ENCODE measurements at regions not wholly inside any gene's neighbourhood (a gene's known extent, or its start where the extent isn't known, plus 50 kb on each side); places are given as distances from the start of the nearest gene placed in this dataset.

DNA sequence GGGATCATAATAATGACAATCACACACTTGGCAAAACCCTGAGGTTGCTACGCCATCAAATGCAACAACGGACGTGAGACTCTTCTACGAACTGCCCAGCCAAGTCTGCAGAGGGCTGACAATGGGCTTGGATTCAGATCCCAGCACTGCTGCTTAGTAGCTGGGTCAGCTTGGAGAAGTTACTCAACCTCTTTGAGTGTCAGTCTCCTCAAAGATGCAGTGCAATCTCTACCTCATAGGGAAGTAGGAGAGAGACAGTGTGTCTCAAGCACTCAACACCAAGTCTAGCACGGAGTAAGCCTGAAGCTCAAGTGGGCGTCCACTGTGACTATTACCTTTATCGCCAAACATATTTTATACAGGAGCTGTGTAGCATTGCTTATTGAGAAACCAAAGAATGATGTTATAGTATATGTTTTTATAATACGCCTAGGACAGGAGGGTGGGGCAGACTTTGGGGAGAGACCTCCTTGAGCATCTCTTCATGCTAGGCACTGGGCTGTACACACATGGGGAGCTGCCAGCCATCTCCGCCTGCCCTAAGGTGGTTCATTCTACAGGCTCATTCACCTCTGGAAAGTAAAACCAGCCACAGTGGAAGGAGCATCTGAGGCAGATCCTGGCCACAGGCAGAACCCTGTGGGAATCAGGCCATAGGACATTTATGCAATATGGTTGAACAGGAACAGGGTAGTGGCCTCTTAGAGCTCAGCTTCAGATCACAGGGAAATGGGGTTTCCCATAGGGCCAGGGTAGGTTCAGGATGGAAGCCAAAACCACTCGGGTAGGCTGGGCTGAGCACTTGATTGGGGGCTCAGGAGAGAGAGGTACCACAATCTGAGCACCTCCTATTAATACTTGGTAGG, 160.2 kb downstream of the MRPL14 start:
- no peak for DNase-seq (ENCODE audit: low read depth)

DNA sequence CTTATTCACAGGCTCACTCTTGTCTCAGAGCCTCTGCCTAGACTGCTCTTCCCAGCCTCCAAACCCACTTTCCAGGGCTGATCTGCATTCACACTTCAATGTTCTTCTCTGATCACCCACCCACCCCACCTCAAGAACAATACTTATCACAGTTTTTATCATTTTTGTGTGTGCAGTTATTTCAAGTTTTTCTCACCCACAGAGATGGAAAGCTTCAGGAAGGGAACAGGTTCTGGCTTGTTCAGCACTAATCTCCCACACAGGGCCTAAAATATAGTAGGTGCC, 160.9 kb downstream of the MRPL14 start:
- DNase-seq (ENCODE audit: low read depth) = no peak

DNA sequence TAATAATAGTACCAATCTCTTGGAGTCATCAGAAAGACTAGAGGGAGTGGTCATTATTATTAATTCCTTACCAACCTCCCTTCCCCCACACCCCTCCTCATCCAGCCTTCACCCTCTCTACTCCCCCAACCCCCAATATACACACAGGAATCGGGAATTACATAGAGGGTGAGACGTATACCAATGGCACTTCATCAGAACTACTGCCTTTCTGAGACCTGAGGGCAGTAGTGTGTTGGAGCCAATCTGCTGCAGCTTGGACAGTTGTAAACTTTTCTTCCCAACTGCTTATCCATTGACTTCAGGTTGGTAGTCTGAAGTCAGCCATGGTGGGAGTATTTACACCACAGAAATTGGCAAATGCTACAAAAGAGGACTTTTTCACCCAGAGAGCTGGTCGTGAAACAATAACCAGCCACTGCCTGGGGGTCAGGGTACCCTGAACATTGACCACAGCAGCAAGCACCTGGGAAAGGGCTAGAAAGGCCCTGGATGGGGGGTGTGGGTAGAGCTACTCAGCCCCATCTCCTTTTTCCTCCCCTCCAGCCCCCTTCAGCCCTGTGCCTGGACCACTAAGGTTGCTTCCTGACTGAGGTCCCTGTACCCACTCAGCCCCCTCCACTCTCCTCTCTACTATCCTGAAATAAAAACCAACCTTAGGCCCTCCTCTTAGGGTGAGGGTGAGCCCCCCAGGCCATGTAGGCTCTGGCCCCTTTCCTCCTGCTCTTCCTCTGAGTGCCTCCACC, 161.5 kb downstream of the MRPL14 start:
- no peak for DNase-seq (ENCODE audit: low read depth)

DNA sequence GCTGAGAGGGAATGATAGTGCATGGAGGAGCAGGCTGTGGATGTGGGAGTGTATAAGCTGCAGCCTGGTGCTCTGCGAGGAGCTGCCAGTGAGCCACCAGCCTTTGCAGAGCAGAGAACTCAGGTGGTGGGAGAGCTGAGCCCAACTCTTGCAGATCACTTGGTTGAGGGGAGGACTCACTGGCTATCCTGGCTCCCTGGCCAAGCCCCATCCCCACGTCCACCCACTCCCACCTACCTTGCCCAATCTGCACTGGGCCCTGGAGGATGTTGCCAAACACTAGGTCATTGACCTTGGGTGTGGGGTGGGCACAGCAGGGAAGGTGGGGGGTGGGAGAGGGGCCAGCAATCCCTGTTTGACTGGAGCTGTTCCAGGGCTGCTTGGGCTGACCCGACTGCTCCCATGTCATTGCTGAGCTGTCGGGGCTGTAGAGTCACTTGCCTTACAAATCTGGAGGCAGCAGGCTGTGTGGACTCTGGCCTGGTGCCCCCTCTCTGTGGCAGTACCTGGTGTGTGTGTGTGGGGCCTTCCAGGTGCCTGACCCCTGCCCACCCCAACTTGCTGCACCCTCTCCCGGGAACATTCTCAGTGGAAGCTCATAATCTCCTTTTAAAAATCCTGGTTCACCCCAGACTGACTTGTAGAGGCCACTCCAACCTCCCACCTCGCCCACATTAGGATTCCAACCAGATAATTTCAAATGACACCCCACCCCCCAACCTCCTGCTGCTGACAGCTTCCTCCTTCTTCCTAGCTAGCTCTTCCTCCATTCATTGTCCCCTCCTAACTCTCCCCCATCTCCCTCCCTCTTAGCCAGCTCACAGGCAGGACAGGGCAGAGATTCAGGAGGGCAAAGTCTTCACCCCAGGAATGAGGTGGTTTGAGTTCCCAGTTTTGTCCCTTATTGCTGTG, 162.3 kb downstream of the MRPL14 start:
- no peak for DNase-seq (ENCODE audit: low read depth)

DNA sequence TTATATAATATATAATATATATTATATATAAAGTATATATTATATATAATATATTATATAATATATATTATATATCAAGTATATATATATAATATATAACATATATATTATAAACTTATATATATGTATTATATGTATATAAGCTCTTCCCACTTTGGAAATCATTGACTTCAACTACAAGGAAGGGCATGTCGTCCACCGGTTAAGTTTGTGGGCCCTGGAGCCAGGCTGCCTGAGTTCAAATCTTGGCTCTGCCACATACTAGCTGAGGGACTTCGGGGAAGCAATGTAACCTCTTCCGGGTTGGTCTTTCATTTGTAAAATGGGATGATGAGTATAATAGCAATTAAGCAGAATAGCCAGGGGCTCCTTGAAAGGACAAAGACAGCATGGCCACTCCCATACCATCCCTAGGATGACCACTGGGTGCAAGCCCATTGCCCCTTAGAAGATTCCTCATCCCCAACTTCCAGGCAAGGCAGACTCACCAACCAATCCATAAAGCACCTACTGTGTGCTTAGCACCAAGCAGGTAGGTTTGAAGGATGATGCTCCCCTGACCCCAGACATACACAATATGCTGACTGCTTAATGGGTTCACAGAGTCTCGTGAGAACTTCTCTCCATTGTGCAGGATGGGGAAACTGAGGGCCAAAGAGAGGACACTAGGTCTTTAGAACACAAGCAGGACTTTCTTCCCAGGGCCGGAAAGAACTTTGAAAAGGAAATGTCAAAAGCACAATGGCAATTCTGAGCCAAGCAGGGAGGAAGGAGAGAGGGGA, 163.2 kb downstream of the MRPL14 start:
- no peak for DNase-seq (ENCODE audit: low read depth)

DNA sequence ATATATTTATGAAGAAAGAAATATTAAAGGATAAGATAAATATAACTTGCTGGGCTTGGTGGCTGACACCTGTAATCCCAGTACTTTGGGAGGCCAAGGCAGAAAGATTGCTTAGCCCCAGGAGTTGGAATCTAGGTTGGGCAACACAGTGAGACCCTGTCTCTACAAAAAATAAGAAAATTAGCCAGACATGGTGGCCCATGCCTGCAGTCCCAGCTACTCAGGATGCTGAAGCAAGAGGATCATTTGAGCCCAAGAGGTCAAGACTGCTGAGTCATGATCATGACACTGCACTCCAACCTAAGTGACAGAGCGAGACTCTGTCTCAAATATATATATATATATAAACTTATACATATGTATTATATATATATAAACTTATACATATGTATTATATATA, 164.0 kb downstream of the MRPL14 start:
- DNase-seq (ENCODE audit: low read depth) = peak; percentile 29

DNA sequence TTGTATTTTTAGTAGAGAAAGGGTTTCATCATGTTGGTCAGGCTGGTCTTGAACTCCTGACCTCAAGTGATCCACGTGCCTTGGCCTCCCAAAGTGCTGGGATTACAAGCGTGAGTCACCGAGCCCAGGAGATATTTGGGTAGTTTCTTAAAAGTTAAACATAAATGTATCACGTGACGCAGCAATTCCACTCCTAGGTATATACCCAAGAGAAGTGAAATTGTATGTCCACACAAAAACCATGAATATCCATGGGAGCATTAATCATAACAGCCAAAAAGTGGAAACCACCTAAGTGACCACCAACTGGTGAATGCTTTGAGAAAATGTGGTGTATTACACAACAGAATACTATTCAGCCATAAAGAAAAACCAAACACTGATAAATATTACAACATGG, 164.8 kb downstream of the MRPL14 start:
- DNase-seq (ENCODE audit: low read depth) = peak; percentile 46

DNA sequence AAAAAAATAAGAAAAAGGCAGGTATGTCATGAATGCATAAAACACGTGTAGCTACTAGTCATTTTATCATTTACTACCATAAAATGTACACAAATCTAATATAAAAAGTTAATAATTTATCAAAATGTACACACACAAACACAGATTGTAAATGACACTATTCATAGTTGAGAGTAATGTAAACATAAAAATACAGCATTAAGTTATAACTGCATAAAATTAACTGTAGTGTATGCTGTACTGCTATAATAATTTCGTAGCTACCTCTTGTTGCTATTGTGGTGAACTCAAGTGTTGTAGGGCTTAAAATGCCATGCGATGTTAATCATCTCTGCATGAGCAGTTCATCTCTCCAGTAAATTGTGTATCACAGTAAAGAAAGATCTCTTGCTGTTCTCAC, 170.0 kb downstream of the MRPL14 start:
- no peak for DNase-seq (ENCODE audit: low read depth)

DNA sequence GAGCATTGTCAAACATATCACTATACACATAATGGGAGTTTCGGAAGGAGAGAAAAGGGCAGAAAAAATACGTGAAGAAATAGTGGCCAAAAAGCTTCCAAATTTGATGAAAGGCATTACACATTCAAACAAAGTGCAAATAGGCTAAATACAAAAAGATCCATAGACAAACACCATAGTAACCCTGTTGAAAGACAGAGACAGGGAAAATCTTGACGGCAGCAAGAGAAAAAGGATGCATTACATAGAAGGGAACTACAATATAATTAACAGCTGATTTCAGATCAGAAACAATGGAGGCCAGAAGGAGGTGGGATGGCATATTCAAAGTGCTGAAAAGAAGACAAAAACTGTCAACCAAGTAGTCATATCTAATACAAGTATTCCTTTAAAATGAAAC, 170.8 kb downstream of the MRPL14 start:
- no peak for DNase-seq (ENCODE audit: low read depth)

DNA sequence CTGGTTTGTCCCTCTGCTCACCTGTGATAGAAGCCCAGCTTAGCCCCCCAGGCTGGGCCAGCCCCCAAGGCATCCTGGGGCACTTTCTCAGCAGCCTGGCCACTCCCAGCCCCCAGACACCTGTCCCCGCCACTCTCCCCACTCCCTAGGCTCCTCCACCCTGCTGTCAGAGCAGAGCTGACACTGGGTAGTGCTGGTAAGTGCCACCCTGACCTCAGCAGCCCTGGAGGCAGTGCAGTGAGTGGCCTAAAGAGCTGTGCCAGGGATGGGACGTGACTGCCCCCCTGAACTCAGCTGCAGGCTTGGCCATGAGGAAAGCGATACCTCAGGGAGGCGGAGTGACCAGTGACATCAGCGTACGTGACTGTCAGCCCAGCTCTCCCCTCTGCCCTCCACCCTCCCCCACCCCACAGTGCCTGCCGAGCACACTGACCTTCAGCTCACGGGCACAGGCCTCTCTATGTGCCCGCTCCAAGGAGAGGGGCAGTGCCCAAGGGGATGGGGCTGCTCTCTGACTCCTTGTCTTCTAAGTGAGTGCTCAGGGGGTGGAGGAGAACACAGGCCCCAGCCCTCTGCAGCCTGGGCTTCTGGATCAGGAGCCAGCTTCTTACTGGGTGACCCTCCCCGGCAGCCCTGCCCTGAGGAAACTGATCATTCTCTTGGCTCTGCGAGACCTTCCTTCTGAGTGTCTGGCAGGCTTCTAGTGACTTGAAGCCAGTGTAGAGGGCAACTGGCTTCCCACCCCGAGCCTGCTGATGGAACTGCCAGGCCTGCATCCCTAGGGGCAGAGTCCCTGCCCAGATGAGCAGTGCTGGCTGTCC, 172.7 kb downstream of the MRPL14 start:
- DNase-seq (ENCODE audit: low read depth) = no peak

DNA sequence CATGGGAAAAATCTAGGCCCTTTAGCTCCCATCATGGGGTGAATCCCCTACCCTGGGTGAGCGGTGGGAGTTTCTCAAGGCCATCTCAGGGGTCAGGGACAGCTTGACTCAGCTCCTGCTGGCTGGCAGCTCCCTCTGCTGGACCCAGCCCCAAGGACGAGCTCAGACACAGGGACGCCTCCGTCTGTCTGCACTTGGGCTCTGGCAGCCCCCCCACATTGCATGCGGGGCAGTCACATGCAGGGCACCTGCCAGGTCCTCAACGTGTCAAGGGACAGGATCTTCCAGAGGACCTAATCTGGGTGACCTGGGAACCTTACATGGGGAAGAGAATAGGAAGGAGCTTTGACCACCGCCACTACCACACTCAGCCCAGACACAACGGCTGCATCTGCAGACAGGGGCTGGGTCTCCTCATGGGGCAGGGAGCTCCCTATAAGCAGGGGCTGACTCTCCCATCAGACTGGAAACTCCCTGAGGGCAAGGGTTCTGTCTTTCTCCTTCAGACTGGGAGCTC, 173.4 kb downstream of the MRPL14 start:
- DNase-seq (ENCODE audit: low read depth) = peak; percentile 22

DNA sequence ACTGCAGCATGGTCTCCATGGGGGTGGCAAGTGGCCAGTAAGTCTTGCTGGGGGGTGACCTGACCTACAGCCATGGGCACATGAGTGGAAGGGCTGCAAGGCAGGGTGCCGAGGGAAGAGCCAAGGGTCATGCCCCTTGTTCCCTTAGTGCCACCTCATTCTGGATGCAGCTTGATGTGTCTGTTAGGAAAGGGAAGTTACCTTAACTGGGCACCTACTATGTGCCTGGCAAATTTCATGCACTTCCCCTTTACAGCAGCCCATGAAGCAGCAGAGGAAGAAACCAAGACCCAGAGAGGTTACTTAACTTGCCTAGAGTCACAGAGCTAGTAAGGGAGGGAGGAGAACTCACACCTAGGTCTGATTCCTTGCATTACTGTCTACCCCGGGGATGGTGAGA, 174.0 kb downstream of the MRPL14 start:
- DNase-seq (ENCODE audit: low read depth) = no peak

DNA sequence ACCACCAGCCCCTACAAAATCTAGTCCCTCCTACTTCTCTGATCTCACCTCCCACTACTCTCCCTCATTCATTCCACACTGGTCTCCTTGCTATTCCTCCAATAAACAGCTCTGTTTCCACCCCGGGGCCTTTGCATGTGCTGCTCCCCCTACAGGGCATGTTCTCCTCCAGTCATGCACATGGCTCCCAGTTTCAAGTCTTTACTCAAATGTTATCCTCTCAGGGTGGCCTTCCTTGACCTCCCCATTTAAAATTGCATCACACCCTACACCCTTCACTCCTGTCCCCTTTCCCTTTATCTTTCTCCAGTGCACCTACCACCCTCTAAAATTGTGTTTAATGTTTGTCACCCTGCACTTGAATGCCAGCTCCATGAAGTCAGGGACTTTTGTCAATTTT, 174.5 kb downstream of the MRPL14 start:
- peak; percentile 42 for DNase-seq (ENCODE audit: low read depth)

DNA sequence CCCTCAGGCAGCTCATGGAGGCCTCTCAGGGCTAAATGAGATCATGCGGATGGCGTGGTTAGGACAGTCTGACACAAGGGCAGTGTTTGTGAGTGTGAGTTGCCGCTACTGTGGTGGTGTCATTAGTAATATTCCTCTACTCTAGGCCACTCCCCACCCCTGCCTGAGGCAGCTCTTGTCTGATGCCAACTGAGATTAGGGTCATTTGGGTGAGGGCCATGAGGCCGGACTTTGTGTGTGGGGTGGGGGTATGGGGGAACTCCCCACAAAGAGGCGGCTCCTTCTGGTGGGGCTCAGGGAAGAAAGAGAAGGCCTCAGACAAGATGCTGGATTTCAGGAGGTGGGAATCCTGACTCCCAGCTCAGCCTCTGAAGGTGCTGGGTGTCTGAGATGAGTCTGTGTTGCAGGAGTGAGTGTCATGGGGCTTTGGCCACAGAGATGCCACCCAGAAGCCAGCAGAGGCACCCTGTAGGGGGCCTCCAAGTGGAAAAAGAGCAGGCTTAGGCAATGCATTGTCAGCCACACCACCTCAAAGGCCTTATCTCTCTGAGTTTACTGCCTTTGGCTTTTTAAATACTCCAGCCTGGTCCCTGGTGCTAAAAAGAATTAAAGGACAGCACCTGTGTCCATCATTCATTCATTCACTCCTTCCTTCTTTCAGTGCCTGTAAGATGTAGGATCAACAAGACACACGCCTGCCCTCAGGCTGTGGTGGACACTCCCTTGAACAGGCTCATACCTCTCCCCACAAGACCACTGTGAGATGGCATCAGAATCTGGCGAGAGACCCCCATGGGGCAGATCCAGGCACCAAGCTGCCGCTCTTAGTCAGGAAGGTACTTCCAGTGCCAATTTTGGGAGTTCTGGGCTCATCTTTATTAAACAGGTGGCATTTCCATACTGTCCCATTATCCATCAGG, 175.2 kb downstream of the MRPL14 start:
- DNase-seq (ENCODE audit: low read depth) = peak; percentile 55

DNA sequence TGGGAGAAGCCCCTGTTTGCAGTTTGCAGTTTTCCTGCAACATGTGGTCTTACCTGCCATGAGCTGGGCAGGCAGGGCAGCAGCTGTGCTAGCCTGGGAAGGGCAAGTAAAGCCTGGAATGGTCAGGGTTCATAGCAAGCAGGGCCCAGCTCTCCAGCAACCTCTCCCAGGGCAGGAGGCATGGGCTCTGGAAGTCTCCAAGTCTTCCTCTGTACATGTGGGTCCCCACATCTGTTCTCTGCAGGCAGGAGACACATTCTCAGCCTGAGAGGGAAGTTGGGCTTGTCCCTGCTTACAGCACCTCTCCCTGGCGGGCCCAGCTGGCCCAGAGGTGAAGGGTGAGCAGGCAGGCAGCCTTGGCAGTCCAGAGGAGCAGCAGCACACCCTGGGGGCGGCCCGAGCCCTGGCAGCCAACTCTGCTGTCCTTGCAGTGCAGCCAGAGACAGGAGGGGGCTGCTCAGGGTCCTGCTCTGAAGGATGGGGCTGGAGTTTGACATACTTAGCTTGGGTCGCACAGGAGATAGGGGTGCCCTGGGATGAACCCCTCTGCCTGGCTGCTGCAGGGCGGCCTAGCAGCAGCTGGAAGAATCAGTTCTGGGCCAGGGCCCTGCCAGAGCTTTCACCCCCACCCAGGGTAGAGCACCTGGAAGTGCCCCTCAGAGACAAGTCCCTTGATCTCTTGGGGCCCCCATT, 176.0 kb downstream of the MRPL14 start:
- DNase-seq (ENCODE audit: low read depth) = peak; percentile 55

DNA sequence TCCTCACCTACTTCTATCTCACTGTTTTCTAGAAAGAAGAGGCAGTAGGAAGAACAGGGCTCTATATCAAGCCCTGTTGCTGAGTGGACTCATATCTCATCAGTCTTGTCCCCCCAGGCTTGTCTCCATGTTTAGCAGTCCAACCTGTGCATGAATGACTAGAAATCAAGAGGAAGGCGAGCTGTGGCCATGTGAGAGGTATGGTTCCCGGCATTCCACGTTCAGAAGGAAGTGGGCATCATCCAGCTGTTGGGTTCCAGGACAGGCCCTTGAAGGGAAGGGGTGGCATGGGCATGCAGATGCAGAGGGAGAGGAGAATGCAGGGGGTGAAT, 176.6 kb downstream of the MRPL14 start:
- no peak for DNase-seq (ENCODE audit: low read depth)

DNA sequence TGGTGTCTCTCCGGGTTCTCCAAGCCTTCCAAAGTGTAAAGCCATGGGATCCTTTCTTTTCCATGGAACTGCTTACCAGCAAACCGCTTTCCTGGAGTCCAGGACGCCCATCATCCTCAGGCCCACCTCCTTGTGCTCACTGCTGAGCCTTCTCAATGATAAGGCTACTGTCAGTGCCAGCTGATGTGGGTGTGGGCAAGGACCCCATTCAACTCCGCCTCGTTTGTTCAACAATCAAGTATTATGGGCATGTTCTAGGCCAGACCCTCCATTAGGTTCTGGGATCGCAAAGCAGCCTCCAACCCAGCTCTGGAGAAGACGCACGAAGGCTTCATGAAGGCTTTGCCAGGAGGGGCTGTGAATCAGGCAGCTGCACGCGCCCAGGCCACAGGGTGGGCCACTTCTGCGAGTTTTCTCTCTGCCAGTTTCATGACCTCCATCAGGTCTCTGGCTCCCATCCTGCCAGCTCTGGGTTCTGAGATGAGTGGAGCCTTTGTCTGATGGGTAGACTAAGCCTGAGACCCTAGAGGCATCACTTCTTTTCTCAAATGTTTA, 177.1 kb downstream of the MRPL14 start:
- no peak for DNase-seq (ENCODE audit: low read depth)

DNA sequence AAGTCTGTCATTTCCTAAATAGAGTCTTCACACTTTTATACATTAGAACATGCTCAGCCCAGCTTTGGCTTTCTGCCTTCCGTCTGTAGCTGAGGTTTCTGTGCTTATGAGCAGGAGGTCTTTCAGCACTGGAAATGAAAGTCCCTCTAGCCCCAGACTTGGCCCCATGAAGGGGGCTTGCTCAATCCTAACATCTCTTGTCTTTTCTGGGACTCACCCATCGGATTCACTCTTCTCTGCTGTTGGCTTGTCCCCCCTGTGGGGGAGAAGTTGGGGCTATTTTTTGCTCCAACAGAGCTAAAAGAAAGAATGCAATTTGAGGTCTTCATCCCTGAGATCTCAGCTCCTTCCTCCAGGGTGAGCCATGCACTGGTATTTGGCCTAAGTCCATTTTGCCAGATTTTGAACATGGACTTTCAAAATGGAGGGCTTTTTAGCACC, 177.7 kb downstream of the MRPL14 start:
- DNase-seq (ENCODE audit: low read depth) = no peak
